ENCODE measurements at regions not wholly inside any gene's neighbourhood (a gene's known extent, or its start where the extent isn't known, plus 50 kb on each side); places are given as distances from the start of the nearest gene placed in this dataset.

- TF ChIP-seq CTCF (IDR thresholded peaks at IDR 0.05; ENCODE audit: low read length) (no peak), EZH2 (optimal IDR thresholded peaks at IDR 0.05; ENCODE audit: low read depth, low read length) (no peak), EZH2phosphoT487 (IDR thresholded peaks at IDR 0.05; ENCODE audit: low read length) (no peak)
Measured at GRCh38 chr10:118845776-118846175, 91.0 kb upstream of the CACUL1 start.
